Heart right ventricle (tissue), 16 donors: ENCODE measurements at regions not wholly inside any gene's neighbourhood (a gene's known extent, or its start where the extent isn't known, plus 50 kb on each side); places are given as distances from the start of the nearest gene placed in this dataset.
A peak's percentile ranks its signal among the peaks of the same experiment; 100 is the strongest.

Experiments used
- ATAC-seq, 8 donors: fragments of 200-7000 bp; cut with Tn5 transposase; one replicate each; pipeline ENCODE4 v1.9.1; 2020; ENCODE audit warnings: mild to moderate bottlenecking in 8 of 8, moderate library complexity in 8 of 8, moderate number of reproducible peaks in 1 of 8
- DNase-seq, 2 donors: peaks; one replicate each; pipeline ENCODE4 v3.0.0-alpha.2; 2020
- H3K27ac ChIP-seq, 10 donors: fragments of 200-600 bp; sonication (generic) in 2 of 10; one replicate each; pipeline versions ENCODE4 v1.5.0 to v1.8.0; 2020 to 2022; ENCODE audit warnings: mild to moderate bottlenecking in 3 of 10
- H3K27me3 ChIP-seq, 7 donors: fragments of 200-600 bp; one replicate each; pipeline ENCODE4 v1.8.0; 2021 to 2022; ENCODE audit warnings: mild to moderate bottlenecking in 2 of 7
- H3K36me3 ChIP-seq, 9 donors: fragments of 200-600 bp; sonication (generic) in 1 of 9; one replicate each; pipeline versions ENCODE4 v1.5.0 to v1.8.0; 2020 to 2022; ENCODE audit warnings: mild to moderate bottlenecking in 2 of 9
- H3K4me1 ChIP-seq, 9 donors: fragments of 200-600 bp; sonication (generic) in 1 of 9; one replicate each; pipeline versions ENCODE4 v1.5.0 to v1.8.0; 2020 to 2022; ENCODE audit warnings: mild to moderate bottlenecking in 4 of 9
- H3K4me3 ChIP-seq, 10 donors: fragments of 200-600 bp; sonication (generic) in 2 of 10; one replicate each; pipeline versions ENCODE4 v1.5.0 to v1.8.0; 2020 to 2022; ENCODE audit warnings: mild to moderate bottlenecking in 7 of 10, moderate library complexity in 2 of 10
- H3K9me3 ChIP-seq, 11 donors: fragments of 200-600 bp in 10 of 11; sonication (generic) in 2 of 11; one replicate each; pipeline versions ENCODE4 v1.5.0 to v1.8.0; 2013 to 2022; ENCODE audit warnings: mild to moderate bottlenecking in 2 of 11, control low read depth in 1 of 11, moderate library complexity in 1 of 11
- WGBS, 2 donors: extraction: QIAGEN DNeasy Blood & Tissue Kit; methylation state at CpG; one replicate each; pipeline ENCODE4 v1.1.7; 2013; ENCODE audit warnings: inconsistent platforms in 1 of 2; 5-methylcytosine and 5-hydroxymethylcytosine counted together
- intact Hi-C, 10 donors: fragments of 100-400 bp; cut with DNase I; formaldehyde crosslinking; loops; one replicate each; pipeline versions ENCODE4 v1.11.1 to v1.14.2; 2022
- TF ChIP-seq, protein P1 (sequence below), 9 donors: fragments of 200-600 bp; sonication (generic) in 2 of 9; IDR thresholded peaks; one replicate each; pipeline versions ENCODE4 v1.5.0 to v1.8.0; 2021 to 2022; ENCODE audit warnings: antibody characterized with exemption in 9 of 9, mild to moderate bottlenecking in 5 of 9, moderate library complexity in 1 of 9
- donor health status: Arrhythmogenic right ventricular cardiomyopathy.
- donor health status: ischemic (EF 13 %, LVEDD 7.1; RV severe dilation, severe dysfunction).
- donor health status: healthy with polysubstance abuse.
- donor health status: DM: no; HTN: yes; CAD: no.
- donor health status: DM: no; HTN: no; CAD: no.
- donor health status: ischemic (EF 25% LVEDD 6.9; RV normal size, moderate dysfunction).
- donor health status: ischemic (EF 25% LVEDD 5.7; RV mildly dilated, moderate dysfunction).
- donor health status: healthy.
- donor health status: DM: yes; HTN: yes; CAD: no.
- donor health status: Ischemic cardiomyopathy.
- donor health status: ischemic (EF 35%, LVEDD 5.7; RV mildly dilated, moderate dysfunction).
- donor health status: nonischemic (EF 11% LVEDD 7.7; RV severe dilation, severe dysfunction).
- donor health status: DM: yes; HTN: yes; CAD: no.
- donor health status: PGD.
- donor health status: ischemic (EF 29% LVEDD 5.4; RV normal size, mild dysfunction).
- donor health status: nonischemic (EF 23%, LVEDD 6.1; RV moderate dilation, normal function).

GRCh38 chr5:74179179-74179578, 461.3 kb downstream of the ENC1 start:
- TF ChIP-seq, protein P1, sequence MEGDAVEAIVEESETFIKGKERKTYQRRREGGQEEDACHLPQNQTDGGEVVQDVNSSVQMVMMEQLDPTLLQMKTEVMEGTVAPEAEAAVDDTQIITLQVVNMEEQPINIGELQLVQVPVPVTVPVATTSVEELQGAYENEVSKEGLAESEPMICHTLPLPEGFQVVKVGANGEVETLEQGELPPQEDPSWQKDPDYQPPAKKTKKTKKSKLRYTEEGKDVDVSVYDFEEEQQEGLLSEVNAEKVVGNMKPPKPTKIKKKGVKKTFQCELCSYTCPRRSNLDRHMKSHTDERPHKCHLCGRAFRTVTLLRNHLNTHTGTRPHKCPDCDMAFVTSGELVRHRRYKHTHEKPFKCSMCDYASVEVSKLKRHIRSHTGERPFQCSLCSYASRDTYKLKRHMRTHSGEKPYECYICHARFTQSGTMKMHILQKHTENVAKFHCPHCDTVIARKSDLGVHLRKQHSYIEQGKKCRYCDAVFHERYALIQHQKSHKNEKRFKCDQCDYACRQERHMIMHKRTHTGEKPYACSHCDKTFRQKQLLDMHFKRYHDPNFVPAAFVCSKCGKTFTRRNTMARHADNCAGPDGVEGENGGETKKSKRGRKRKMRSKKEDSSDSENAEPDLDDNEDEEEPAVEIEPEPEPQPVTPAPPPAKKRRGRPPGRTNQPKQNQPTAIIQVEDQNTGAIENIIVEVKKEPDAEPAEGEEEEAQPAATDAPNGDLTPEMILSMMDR (IDR thresholded peaks at IDR 0.05), result no peak
- Histone ChIP-seq H3K9me3 (no peaks in the 10 kb centered on the region), H3K4me3 (no peak overlapping the region), H3K27ac (no peak overlapping the region), H3K27me3 (no peaks in the 10 kb centered on the region), H3K4me1 (peaks cover 0 to under 1% (median 0%) of the 10 kb centered on the region in 9 donors), H3K36me3 (no peaks in the 10 kb centered on the region)
- DNase-seq (no peak), ATAC-seq (peak in 3 of 8 donors; percentile 38 to 80 (median 72))
- intact Hi-C loops, result loop anchor here in 2 of 10 donors (10.0 kb wide), 2 partner anchors 124 to 456 kb away; no protein-coding TSS in a partner anchor
- WGBS, 2 donors, result 70 to 76% methylated on average over 2 of the region's 2 CpGs

- Histone ChIP-seq H3K4me1 (no peaks in the 10 kb centered on the region), H3K9me3 (no peaks in the 10 kb centered on the region), H3K27me3 (no peaks in the 10 kb centered on the region), H3K36me3 (no peaks in the 10 kb centered on the region), H3K4me3 (no peak overlapping the region), H3K27ac (no peak overlapping the region)
- ATAC-seq, result no peak
- DNase-seq, result no peak
- TF ChIP-seq, protein P1 (IDR thresholded peaks at IDR 0.05), result no peak
- WGBS, 2 donors, result 90 to 93% methylated on average over 3 of the region's 3 CpGs
- intact Hi-C loops, result loop anchor here in 2 of 10 donors (10.0 kb wide), 2 partner anchors 123 to 457 kb away; no protein-coding TSS in a partner anchor
Measured at GRCh38 chr5:74177961-74178360, 462.6 kb downstream of the ENC1 start.

GRCh38 chr5:74174366-74174765, 466.2 kb downstream of the ENC1 start:
- ATAC-seq (no peak), DNase-seq (no peak)
- TF ChIP-seq, protein P1 (IDR thresholded peaks at IDR 0.05), result no peak
- Histone ChIP-seq H3K36me3 (no peaks in the 10 kb centered on the region), H3K27ac (no peak overlapping the region), H3K4me1 (no peaks in the 10 kb centered on the region), H3K9me3 (no peaks in the 10 kb centered on the region), H3K27me3 (no peaks in the 10 kb centered on the region), H3K4me3 (no peak overlapping the region)
- WGBS, 2 donors, result 84 to 94% methylated on average over 1 of the region's 1 CpG
- intact Hi-C loops, result loop anchor here in 2 of 10 donors (10.0 kb wide), 2 partner anchors 120 to 460 kb away; no protein-coding TSS in a partner anchor

DNA sequence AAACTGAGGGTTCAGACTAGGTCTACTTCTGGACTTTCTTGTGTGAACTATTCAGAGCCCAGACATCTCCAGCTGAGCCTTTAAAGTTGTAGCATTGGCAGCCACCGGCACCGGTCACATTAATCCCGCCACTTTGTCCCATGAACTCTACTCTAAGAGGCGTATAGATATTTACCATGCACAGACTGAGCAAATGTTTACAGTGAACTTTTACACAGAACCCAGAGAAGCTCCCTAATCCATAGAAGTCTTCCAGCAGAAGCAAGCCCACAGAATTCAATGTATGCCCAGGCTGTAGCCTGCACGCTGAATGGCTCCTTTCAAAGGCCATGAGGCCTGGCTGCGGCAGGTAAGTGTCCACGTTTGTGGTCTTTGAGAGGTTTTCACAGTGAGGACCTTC, 466.9 kb downstream of the ENC1 start:
- TF ChIP-seq, protein P1 (IDR thresholded peaks at IDR 0.05), result no peak
- H3K27ac ChIP-seq, result no peak overlapping the region
- DNase-seq, result no peak
- no peak overlapping the region for H3K4me3 ChIP-seq
- no peaks in the 10 kb centered on the region for H3K27me3 ChIP-seq
- intact Hi-C loops, result loop anchor here in 2 of 10 donors (10.0 kb wide), 2 partner anchors 119 to 461 kb away; no protein-coding TSS in a partner anchor
- 96% methylated on average over 7 of the region's 7 CpGs for WGBS, 2 donors
- no peaks in the 10 kb centered on the region for H3K36me3 ChIP-seq
- no peak for ATAC-seq
- H3K4me1 ChIP-seq, result no peaks in the 10 kb centered on the region
- H3K9me3 ChIP-seq, result no peaks in the 10 kb centered on the region
